Prostate gland (tissue), 2 donors: ENCODE measurements at regions not wholly inside any gene's neighbourhood (a gene's known extent, or its start where the extent isn't known, plus 50 kb on each side); places are given as distances from the start of the nearest gene placed in this dataset.

Source experiments
- DNase-seq: peaks from one replicate; pipeline ENCODE4 v3.0.0-alpha.2; 2019; ENCODE audit warnings: low spot score
- H3K27ac ChIP-seq, 2 donors: fragments of 200-600 bp; sonication (generic); 2 replicates each; pipeline ENCODE4 v1.5.1; 2017 to 2019
- H3K27me3 ChIP-seq: fragments of 200-600 bp; sonication (generic); replicated peaks from 2 replicates; pipeline ENCODE4 v1.5.1; 2019; ENCODE audit not compliant: insufficient read depth
- H3K36me3 ChIP-seq, 2 donors: fragments of 200-600 bp; sonication (generic); 1 replicate in 1 of 2; 2 replicates in 1 of 2; pipeline versions ENCODE4 v1.5.1 to v1.8.1; 2017 to 2019
- H3K4me1 ChIP-seq: fragments of 200-600 bp; sonication (generic); replicated peaks from 2 replicates; pipeline ENCODE4 v1.5.1; 2019
- H3K4me3 ChIP-seq, 2 donors: fragments of 200-600 bp; sonication (generic); 2 replicates each; pipeline ENCODE4 v1.5.1; 2017 to 2019
- H3K9me3 ChIP-seq: fragments of 200-600 bp; sonication (generic); 2 replicates; pipeline ENCODE4 v1.5.1; 2017
- POLR2A ChIP-seq: fragments of 450-650 bp; IDR thresholded peaks from one replicate; pipeline ENCODE4 v1.6.1; 2016; ENCODE audit warnings: antibody characterized with exemption, mild to moderate bottlenecking
- POLR2AphosphoS5 ChIP-seq: sonication (generic); formaldehyde crosslinking; IDR thresholded peaks from one replicate; pipeline ENCODE4 v1.6.1; 2017; ENCODE audit warnings: antibody characterized with exemption
- WGBS: methylation state at CpG from one replicate; pipeline ENCODE4 v1.1.5; 2018; 5-methylcytosine and 5-hydroxymethylcytosine counted together
- intact Hi-C: fragments of 100-400 bp; cut with DNase I; formaldehyde crosslinking; loops from one replicate; pipeline ENCODE4 v1.14.2; 2022
- TF ChIP-seq, protein P1 (sequence below), 4 experiments: fragments of 200-600 bp in 2 of 4; fragments of 450-650 bp in 2 of 4; sonication (generic) in 2 of 4; IDR thresholded peaks; 1 replicate in 3 of 4; 2 replicates in 1 of 4; pipeline ENCODE4 v1.5.1; 2016 to 2019; ENCODE audit warnings: antibody characterized with exemption in 4 of 4, mild to moderate bottlenecking in 2 of 4, moderate library complexity in 2 of 4

DNA sequence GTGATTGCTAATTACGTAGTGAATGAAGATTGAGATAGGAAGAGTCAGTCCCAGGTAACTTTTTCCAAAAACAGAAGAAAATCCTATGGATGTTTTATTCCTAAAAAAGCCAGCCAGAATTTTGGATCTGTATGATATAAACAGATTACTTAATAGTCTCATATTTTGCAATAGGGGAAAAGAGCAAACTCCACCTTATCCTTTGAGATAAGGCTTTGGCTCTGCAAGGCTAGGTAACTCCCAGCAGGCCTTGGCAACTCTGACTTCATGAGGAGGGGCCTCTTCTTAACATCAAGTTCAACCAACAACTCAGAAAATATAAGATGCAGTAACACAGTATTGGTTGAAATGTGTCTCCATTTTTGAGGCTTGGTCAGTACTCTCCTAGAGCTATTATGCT, 98.7 kb upstream of the SLC4A4 start:
- TF ChIP-seq, protein P1, sequence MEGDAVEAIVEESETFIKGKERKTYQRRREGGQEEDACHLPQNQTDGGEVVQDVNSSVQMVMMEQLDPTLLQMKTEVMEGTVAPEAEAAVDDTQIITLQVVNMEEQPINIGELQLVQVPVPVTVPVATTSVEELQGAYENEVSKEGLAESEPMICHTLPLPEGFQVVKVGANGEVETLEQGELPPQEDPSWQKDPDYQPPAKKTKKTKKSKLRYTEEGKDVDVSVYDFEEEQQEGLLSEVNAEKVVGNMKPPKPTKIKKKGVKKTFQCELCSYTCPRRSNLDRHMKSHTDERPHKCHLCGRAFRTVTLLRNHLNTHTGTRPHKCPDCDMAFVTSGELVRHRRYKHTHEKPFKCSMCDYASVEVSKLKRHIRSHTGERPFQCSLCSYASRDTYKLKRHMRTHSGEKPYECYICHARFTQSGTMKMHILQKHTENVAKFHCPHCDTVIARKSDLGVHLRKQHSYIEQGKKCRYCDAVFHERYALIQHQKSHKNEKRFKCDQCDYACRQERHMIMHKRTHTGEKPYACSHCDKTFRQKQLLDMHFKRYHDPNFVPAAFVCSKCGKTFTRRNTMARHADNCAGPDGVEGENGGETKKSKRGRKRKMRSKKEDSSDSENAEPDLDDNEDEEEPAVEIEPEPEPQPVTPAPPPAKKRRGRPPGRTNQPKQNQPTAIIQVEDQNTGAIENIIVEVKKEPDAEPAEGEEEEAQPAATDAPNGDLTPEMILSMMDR (IDR thresholded peaks at IDR 0.05): no peak
- TF ChIP-seq POLR2A (no peak), POLR2AphosphoS5 (no peak)
- H3K4me1 ChIP-seq: no peaks in the 10 kb centered on the region
- 100% methylated on average over 1 of the region's 1 CpG for WGBS

DNA sequence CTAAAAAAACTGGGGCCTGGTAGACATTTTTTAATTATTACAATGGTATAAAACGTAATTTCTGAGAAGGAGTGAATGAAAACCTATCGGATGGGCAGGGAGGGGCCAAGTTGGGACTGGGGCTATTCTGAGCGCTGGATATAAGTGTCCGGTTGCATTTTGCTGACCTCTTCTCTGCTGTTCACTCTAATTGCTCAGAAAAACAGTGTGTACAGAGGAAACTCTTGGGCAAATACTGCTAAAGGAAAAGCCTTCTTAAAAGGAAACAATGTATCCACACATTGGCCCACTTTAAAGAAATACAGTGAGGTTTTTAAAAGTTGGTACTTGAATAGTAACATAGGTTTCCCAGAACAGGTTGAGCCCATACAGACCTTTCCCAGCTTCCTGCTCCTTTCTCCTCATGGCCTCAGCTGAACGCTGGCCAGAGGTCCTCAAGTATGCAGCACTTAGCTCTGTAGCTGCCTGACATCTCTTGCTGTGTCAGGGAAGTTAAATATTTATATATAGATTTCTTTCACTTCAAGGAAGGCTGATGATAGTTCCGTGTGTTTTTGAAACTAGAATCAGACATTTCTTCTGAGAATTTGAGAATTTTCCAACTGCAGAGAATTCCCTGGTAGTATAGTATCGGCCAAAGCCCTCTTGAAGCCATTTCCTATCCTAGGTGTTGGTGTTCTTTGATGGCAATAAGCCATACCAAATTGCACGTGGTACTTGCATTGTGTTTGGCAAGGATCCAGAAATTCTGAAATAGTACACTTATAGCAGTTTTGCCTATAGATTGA, 97.1 kb upstream of the SLC4A4 start:
- no peaks in the 10 kb centered on the region for H3K9me3 ChIP-seq
- DNase-seq: no peak
- no peaks in the 10 kb centered on the region for H3K27me3 ChIP-seq
- intact Hi-C loops: no loop called here
- H3K27ac ChIP-seq: no peak overlapping the region
- no peak for TF ChIP-seq POLR2AphosphoS5
- no peak for TF ChIP-seq POLR2A
- TF ChIP-seq, protein P1 (IDR thresholded peaks at IDR 0.05): no peak
- H3K4me3 ChIP-seq: no peak overlapping the region
- no peaks in the 10 kb centered on the region for H3K36me3 ChIP-seq
- 61% methylated on average over 8 of the region's 8 CpGs for WGBS
- H3K4me1 ChIP-seq: no peaks in the 10 kb centered on the region

More for the DNA sequence above, 98.7 kb upstream of the SLC4A4 start:
- H3K9me3 ChIP-seq: no peaks in the 10 kb centered on the region
- no peaks in the 10 kb centered on the region for H3K36me3 ChIP-seq
- no peak overlapping the region for H3K27ac ChIP-seq
- no peaks in the 10 kb centered on the region for H3K27me3 ChIP-seq
- H3K4me3 ChIP-seq: no peak overlapping the region
- no peak for DNase-seq
- intact Hi-C loops: no loop called here

DNA sequence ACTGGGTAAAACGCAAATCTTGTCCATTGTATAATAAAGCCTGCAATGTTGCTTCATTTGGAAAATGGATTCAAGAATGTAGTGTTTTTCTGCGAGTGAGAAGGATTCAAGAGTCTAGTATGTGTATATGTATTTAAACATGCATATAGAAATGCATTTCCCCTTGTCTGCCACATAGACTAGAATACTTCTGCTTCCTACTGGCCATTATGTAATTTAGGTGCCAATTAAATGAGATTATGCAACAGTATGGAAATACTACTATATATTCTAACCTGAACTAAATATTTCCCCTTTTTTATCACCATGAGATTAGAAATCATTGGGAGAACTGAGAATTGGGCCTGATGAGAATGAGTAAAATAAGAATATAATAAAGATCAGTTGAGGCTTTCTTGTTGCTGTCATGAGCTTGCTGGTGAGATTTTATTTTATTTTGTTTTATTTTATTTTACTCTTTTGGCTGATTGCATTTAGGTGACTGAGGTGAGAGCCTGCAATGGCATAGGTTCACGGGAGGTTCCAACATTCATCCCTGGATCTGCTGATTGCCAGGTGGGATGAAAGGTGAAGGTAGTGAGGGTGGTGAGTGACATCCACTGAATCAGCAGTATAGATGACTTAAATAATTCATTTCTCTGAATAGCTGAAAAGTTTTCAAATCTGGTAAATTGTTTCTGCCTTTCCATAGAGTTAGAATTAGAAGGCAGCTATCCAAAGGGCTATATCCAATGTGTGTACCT, 95.6 kb upstream of the SLC4A4 start:
- TF ChIP-seq POLR2AphosphoS5 (no peak), POLR2A (no peak)
- TF ChIP-seq, protein P1 (IDR thresholded peaks at IDR 0.05): no peak
- no peaks in the 10 kb centered on the region for H3K27me3 ChIP-seq
- H3K36me3 ChIP-seq: no peaks in the 10 kb centered on the region
- intact Hi-C loops: no loop called here
- no peak for DNase-seq
- H3K4me1 ChIP-seq: no peaks in the 10 kb centered on the region
- H3K4me3 ChIP-seq: no peak overlapping the region
- 94% methylated on average over 3 of the region's 3 CpGs for WGBS
- H3K9me3 ChIP-seq: no peaks in the 10 kb centered on the region
- no peak overlapping the region for H3K27ac ChIP-seq

DNA sequence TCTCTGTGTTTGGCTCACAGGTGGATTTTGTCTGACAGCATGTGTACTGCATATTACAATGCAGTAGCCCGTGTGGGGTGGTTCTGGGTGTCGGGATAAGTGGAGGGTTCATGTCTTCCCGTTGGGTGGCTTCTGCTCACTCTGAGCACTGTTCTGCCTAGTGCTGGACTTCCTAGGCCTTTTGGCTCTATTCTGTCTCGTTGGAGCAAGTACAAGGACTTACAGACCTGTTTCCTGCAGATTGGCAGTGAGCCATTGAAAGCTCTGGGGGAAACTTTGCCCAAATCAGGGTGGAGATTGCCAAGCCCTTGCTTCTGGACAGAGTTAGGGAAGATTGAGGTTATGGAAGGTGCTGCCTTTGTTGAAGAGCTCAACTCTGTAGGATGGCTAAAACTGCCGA, 91.1 kb upstream of the SLC4A4 start:
- H3K27ac ChIP-seq: no peak overlapping the region
- no peaks in the 10 kb centered on the region for H3K9me3 ChIP-seq
- TF ChIP-seq, protein P1 (IDR thresholded peaks at IDR 0.05): no peak
- TF ChIP-seq POLR2AphosphoS5 (no peak), POLR2A (no peak)
- no peaks in the 10 kb centered on the region for H3K27me3 ChIP-seq
- WGBS: 86% methylated on average over 5 of the region's 5 CpGs
- no peak for DNase-seq
- intact Hi-C loops: no loop called here
- no peak overlapping the region for H3K4me3 ChIP-seq
- H3K36me3 ChIP-seq: no peaks in the 10 kb centered on the region
- no peaks in the 10 kb centered on the region for H3K4me1 ChIP-seq

DNA sequence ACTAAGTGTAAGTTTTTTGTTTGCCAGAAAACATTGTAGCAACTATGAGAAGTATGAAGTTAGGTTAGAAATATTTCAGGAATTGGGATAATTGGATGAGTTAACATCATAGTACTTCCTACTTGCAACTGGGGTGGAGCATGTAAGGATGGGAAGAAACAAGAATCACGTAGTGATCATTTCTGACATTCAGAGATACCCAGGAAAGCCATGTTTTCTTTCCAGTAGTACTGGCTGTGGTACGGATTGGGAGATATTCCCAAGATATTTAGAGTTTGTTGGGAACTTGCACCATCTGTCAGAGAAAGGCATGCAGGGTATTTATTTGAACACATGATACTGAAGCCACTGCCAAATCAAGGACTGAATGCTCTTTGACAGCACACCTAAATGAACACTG, 87.6 kb upstream of the SLC4A4 start:
- intact Hi-C loops: no loop called here
- 63% methylated on average over 2 of the region's 2 CpGs for WGBS

More for the DNA sequence above, 87.6 kb upstream of the SLC4A4 start:
- no peaks in the 10 kb centered on the region for H3K9me3 ChIP-seq
- DNase-seq: no peak
- H3K27ac ChIP-seq: no peak overlapping the region
- H3K4me1 ChIP-seq: no peaks in the 10 kb centered on the region
- TF ChIP-seq POLR2A (no peak), POLR2AphosphoS5 (no peak)
- H3K27me3 ChIP-seq: no peaks in the 10 kb centered on the region
- H3K4me3 ChIP-seq: no peak overlapping the region
- H3K36me3 ChIP-seq: no peaks in the 10 kb centered on the region
